Calu3 (cell line): ENCODE measurements at regions not wholly inside any gene's neighbourhood (a gene's known extent, or its start where the extent isn't known, plus 50 kb on each side); places are given as distances from the start of the nearest gene placed in this dataset.

Source experiments
- BruUV-seq: library from RNA; stranded (reverse); fragments of 400-500 nt; replicated peaks from 2 replicates; lab custom pipeline; 2021; lab: Mats Ljungman, UMichigan
- CTCF ChIA-PET: fragments of 300-600 bp; sonication (Branson Sonifier 250); formaldehyde crosslinking; loops from one replicate; lab custom pipeline; 2022; ENCODE audit warnings: antibody characterized with exemption; lab: Charles Lee
- DNase-seq: peaks from one replicate; pipeline ENCODE4 v3.0.0; 2022
- H3K27ac Mint-ChIP-seq: one replicate; pipeline ENCODE4 v1.8.0; 2022; ENCODE audit warnings: mixed read lengths; ENCODE audit not compliant: unreplicated experiment
- H3K27me3 Mint-ChIP-seq: one replicate; pipeline ENCODE4 v1.8.0; 2022; ENCODE audit warnings: mixed read lengths; ENCODE audit not compliant: unreplicated experiment
- H3K36me3 Mint-ChIP-seq: one replicate; pipeline ENCODE4 v1.8.0; 2022; ENCODE audit warnings: mild to moderate bottlenecking, moderate library complexity, mixed read lengths; ENCODE audit not compliant: insufficient read depth, unreplicated experiment
- H3K4me1 Mint-ChIP-seq: one replicate; pipeline ENCODE4 v1.8.0; 2022; ENCODE audit warnings: mild to moderate bottlenecking, low read depth, mixed read lengths; ENCODE audit not compliant: unreplicated experiment
- H3K4me3 Mint-ChIP-seq: one replicate; pipeline ENCODE4 v1.8.0; 2022; ENCODE audit warnings: mild to moderate bottlenecking, low read depth, moderate library complexity, mixed read lengths; ENCODE audit not compliant: unreplicated experiment
- H3K9me3 Mint-ChIP-seq: one replicate; pipeline ENCODE4 v1.8.0; 2022; ENCODE audit warnings: low read depth, mixed read lengths; ENCODE audit not compliant: unreplicated experiment
- intact Hi-C: fragments of 100-400 bp; cut with micrococcal nuclease; formaldehyde crosslinking; loops from one replicate; pipeline ENCODE4 v1.10.0; 2022; ENCODE audit not compliant: unreplicated experiment
- TF ChIP-seq, protein P1 (sequence below): fragments of 200-600 bp; IDR thresholded peaks from one replicate; pipeline ENCODE4 v1.8.0; 2022; ENCODE audit warnings: antibody characterized with exemption; ENCODE audit not compliant: unreplicated experiment

GRCh38 chr2:221285148-221285547 lies 287.0 kb downstream of the EPHA4 start:
- no peak for DNase-seq
- no TSS peak for BruUV-seq

GRCh38 chr2:221286406-221286805 lies 285.7 kb downstream of the EPHA4 start:
- CTCF ChIA-PET = no interaction called here
- intact Hi-C loops = no loop called here
- Mint-ChIP-seq H3K27ac (no peak overlapping the region), H3K4me1 (no peaks in the 10 kb centered on the region), H3K9me3 (peaks cover 3% of the 10 kb centered on the region), H3K4me3 (no peak overlapping the region), H3K36me3 (no peaks in the 10 kb centered on the region), H3K27me3 (no peaks in the 10 kb centered on the region)
- no TSS peak for BruUV-seq
- TF ChIP-seq, protein P1, sequence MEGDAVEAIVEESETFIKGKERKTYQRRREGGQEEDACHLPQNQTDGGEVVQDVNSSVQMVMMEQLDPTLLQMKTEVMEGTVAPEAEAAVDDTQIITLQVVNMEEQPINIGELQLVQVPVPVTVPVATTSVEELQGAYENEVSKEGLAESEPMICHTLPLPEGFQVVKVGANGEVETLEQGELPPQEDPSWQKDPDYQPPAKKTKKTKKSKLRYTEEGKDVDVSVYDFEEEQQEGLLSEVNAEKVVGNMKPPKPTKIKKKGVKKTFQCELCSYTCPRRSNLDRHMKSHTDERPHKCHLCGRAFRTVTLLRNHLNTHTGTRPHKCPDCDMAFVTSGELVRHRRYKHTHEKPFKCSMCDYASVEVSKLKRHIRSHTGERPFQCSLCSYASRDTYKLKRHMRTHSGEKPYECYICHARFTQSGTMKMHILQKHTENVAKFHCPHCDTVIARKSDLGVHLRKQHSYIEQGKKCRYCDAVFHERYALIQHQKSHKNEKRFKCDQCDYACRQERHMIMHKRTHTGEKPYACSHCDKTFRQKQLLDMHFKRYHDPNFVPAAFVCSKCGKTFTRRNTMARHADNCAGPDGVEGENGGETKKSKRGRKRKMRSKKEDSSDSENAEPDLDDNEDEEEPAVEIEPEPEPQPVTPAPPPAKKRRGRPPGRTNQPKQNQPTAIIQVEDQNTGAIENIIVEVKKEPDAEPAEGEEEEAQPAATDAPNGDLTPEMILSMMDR = no peak
- DNase-seq = no peak

More at GRCh38 chr2:221285148-221285547, 287.0 kb downstream of the EPHA4 start:
- TF ChIP-seq, protein P1 = no peak
- Mint-ChIP-seq H3K36me3 (no peaks in the 10 kb centered on the region), H3K27me3 (no peaks in the 10 kb centered on the region), H3K27ac (no peak overlapping the region), H3K4me3 (no peak overlapping the region), H3K4me1 (no peaks in the 10 kb centered on the region), H3K9me3 (peaks cover 3% of the 10 kb centered on the region)
- CTCF ChIA-PET = no interaction called here
- intact Hi-C loops = no loop called here

- Mint-ChIP-seq H3K9me3 (peaks cover 3% of the 10 kb centered on the region), H3K27ac (no peak overlapping the region), H3K36me3 (no peaks in the 10 kb centered on the region), H3K27me3 (no peaks in the 10 kb centered on the region), H3K4me3 (no peak overlapping the region), H3K4me1 (no peaks in the 10 kb centered on the region)
- intact Hi-C loops = no loop called here
- CTCF ChIA-PET = no interaction called here
- TF ChIP-seq, protein P1 = no peak
- no peak for DNase-seq
- BruUV-seq = no TSS peak
Observed at GRCh38 chr2:221289389-221289788, 282.7 kb downstream of the EPHA4 start.

- TF ChIP-seq, protein P1 = no peak
- H3K36me3 Mint-ChIP-seq = no peaks in the 10 kb centered on the region
- no peak overlapping the region for H3K4me3 Mint-ChIP-seq
- peaks cover 3% of the 10 kb centered on the region for H3K9me3 Mint-ChIP-seq
- DNase-seq = no peak
- CTCF ChIA-PET = no interaction called here
- intact Hi-C loops = no loop called here
- H3K4me1 Mint-ChIP-seq = no peaks in the 10 kb centered on the region
- BruUV-seq = no TSS peak
- no peak overlapping the region for H3K27ac Mint-ChIP-seq
- no peaks in the 10 kb centered on the region for H3K27me3 Mint-ChIP-seq
Observed at GRCh38 chr2:221289846-221290245, 282.3 kb downstream of the EPHA4 start.
